Heart right ventricle (tissue), 16 donors: ENCODE measurements at regions not wholly inside any gene's neighbourhood (a gene's known extent, or its start where the extent isn't known, plus 50 kb on each side); places are given as distances from the start of the nearest gene placed in this dataset.

Source experiments
- ATAC-seq, 8 donors: fragments of 200-7000 bp; cut with Tn5 transposase; one replicate each; pipeline ENCODE4 v1.9.1; 2020; ENCODE audit warnings: mild to moderate bottlenecking in 8 of 8, moderate library complexity in 8 of 8, moderate number of reproducible peaks in 1 of 8
- DNase-seq, 2 donors: peaks; one replicate each; pipeline ENCODE4 v3.0.0-alpha.2; 2020
- H3K27ac ChIP-seq, 10 donors: fragments of 200-600 bp; sonication (generic) in 2 of 10; one replicate each; pipeline versions ENCODE4 v1.5.0 to v1.8.0; 2020 to 2022; ENCODE audit warnings: mild to moderate bottlenecking in 3 of 10
- H3K27me3 ChIP-seq, 7 donors: fragments of 200-600 bp; one replicate each; pipeline ENCODE4 v1.8.0; 2021 to 2022; ENCODE audit warnings: mild to moderate bottlenecking in 2 of 7
- H3K36me3 ChIP-seq, 9 donors: fragments of 200-600 bp; sonication (generic) in 1 of 9; one replicate each; pipeline versions ENCODE4 v1.5.0 to v1.8.0; 2020 to 2022; ENCODE audit warnings: mild to moderate bottlenecking in 2 of 9
- H3K4me1 ChIP-seq, 9 donors: fragments of 200-600 bp; sonication (generic) in 1 of 9; one replicate each; pipeline versions ENCODE4 v1.5.0 to v1.8.0; 2020 to 2022; ENCODE audit warnings: mild to moderate bottlenecking in 4 of 9
- H3K4me3 ChIP-seq, 10 donors: fragments of 200-600 bp; sonication (generic) in 2 of 10; one replicate each; pipeline versions ENCODE4 v1.5.0 to v1.8.0; 2020 to 2022; ENCODE audit warnings: mild to moderate bottlenecking in 7 of 10, moderate library complexity in 2 of 10
- H3K9me3 ChIP-seq, 11 donors: fragments of 200-600 bp in 10 of 11; sonication (generic) in 2 of 11; one replicate each; pipeline versions ENCODE4 v1.5.0 to v1.8.0; 2013 to 2022; ENCODE audit warnings: mild to moderate bottlenecking in 2 of 11, control low read depth in 1 of 11, moderate library complexity in 1 of 11
- WGBS, 2 donors: extraction: QIAGEN DNeasy Blood & Tissue Kit; methylation state at CpG; one replicate each; pipeline ENCODE4 v1.1.7; 2013; ENCODE audit warnings: inconsistent platforms in 1 of 2; 5-methylcytosine and 5-hydroxymethylcytosine counted together
- intact Hi-C, 10 donors: fragments of 100-400 bp; cut with DNase I; formaldehyde crosslinking; loops; one replicate each; pipeline versions ENCODE4 v1.11.1 to v1.14.2; 2022
- TF ChIP-seq, protein P1 (sequence below), 9 donors: fragments of 200-600 bp; sonication (generic) in 2 of 9; IDR thresholded peaks; one replicate each; pipeline versions ENCODE4 v1.5.0 to v1.8.0; 2021 to 2022; ENCODE audit warnings: antibody characterized with exemption in 9 of 9, mild to moderate bottlenecking in 5 of 9, moderate library complexity in 1 of 9
- donor health status: Arrhythmogenic right ventricular cardiomyopathy.
- donor health status: ischemic (EF 13 %, LVEDD 7.1; RV severe dilation, severe dysfunction).
- donor health status: healthy with polysubstance abuse.
- donor health status: DM: no; HTN: yes; CAD: no.
- donor health status: DM: no; HTN: no; CAD: no.
- donor health status: ischemic (EF 25% LVEDD 6.9; RV normal size, moderate dysfunction).
- donor health status: ischemic (EF 25% LVEDD 5.7; RV mildly dilated, moderate dysfunction).
- donor health status: healthy.
- donor health status: DM: yes; HTN: yes; CAD: no.
- donor health status: Ischemic cardiomyopathy.
- donor health status: ischemic (EF 35%, LVEDD 5.7; RV mildly dilated, moderate dysfunction).
- donor health status: nonischemic (EF 11% LVEDD 7.7; RV severe dilation, severe dysfunction).
- donor health status: DM: yes; HTN: yes; CAD: no.
- donor health status: PGD.
- donor health status: ischemic (EF 29% LVEDD 5.4; RV normal size, mild dysfunction).
- donor health status: nonischemic (EF 23%, LVEDD 6.1; RV moderate dilation, normal function).

- no peaks in the 10 kb centered on the region for H3K9me3 ChIP-seq
- DNase-seq = no peak
- peaks cover 0 to 6% (median 0%) of the 10 kb centered on the region in 7 donors for H3K27me3 ChIP-seq
- H3K36me3 ChIP-seq = no peaks in the 10 kb centered on the region
- no peak overlapping the region for H3K4me3 ChIP-seq
- intact Hi-C loops = loop anchor here in 1 of 10 donors (10.0 kb wide), 1 partner anchor 55 kb away; no protein-coding TSS in a partner anchor
- 48 to 58% methylated on average over 9 of the region's 9 CpGs for WGBS, 2 donors
- ATAC-seq = no peak
- H3K4me1 ChIP-seq = no peaks in the 10 kb centered on the region
- no peak overlapping the region for H3K27ac ChIP-seq
- TF ChIP-seq, protein P1, sequence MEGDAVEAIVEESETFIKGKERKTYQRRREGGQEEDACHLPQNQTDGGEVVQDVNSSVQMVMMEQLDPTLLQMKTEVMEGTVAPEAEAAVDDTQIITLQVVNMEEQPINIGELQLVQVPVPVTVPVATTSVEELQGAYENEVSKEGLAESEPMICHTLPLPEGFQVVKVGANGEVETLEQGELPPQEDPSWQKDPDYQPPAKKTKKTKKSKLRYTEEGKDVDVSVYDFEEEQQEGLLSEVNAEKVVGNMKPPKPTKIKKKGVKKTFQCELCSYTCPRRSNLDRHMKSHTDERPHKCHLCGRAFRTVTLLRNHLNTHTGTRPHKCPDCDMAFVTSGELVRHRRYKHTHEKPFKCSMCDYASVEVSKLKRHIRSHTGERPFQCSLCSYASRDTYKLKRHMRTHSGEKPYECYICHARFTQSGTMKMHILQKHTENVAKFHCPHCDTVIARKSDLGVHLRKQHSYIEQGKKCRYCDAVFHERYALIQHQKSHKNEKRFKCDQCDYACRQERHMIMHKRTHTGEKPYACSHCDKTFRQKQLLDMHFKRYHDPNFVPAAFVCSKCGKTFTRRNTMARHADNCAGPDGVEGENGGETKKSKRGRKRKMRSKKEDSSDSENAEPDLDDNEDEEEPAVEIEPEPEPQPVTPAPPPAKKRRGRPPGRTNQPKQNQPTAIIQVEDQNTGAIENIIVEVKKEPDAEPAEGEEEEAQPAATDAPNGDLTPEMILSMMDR (IDR thresholded peaks at IDR 0.05) = no peak
Measured at GRCh38 chr15:29379647-29380046, 110.0 kb upstream of the NSMCE3 start.

- TF ChIP-seq, protein P1 (IDR thresholded peaks at IDR 0.05) = no peak
- Histone ChIP-seq H3K36me3 (no peaks in the 10 kb centered on the region), H3K4me1 (no peaks in the 10 kb centered on the region), H3K27me3 (peaks cover 0 to 8% (median 0%) of the 10 kb centered on the region in 7 donors), H3K27ac (no peak overlapping the region), H3K9me3 (no peaks in the 10 kb centered on the region), H3K4me3 (no peak overlapping the region)
- ATAC-seq (no peak), DNase-seq (no peak)
- 69 to 73% methylated on average over 6 of the region's 6 CpGs for WGBS, 2 donors
- intact Hi-C loops = loop anchor here in 1 of 10 donors (10.0 kb wide), 1 partner anchor 58 kb away; no protein-coding TSS in a partner anchor
Measured at GRCh38 chr15:29377161-29377560, 107.5 kb upstream of the NSMCE3 start.

GRCh38 chr15:29376590-29376989 is 107.0 kb upstream of the NSMCE3 start:
- Histone ChIP-seq H3K4me3 (no peak overlapping the region), H3K4me1 (no peaks in the 10 kb centered on the region), H3K36me3 (no peaks in the 10 kb centered on the region), H3K27ac (no peak overlapping the region), H3K27me3 (peaks cover 0 to 8% (median 0%) of the 10 kb centered on the region in 7 donors), H3K9me3 (no peaks in the 10 kb centered on the region)
- DNase-seq (no peak), ATAC-seq (no peak)
- TF ChIP-seq, protein P1 (IDR thresholded peaks at IDR 0.05) = no peak
- WGBS, 2 donors = 63 to 67% methylated on average over 9 of the region's 9 CpGs
- intact Hi-C loops = loop anchor here in 1 of 10 donors (10.0 kb wide), 1 partner anchor 58 kb away; no protein-coding TSS in a partner anchor

DNA sequence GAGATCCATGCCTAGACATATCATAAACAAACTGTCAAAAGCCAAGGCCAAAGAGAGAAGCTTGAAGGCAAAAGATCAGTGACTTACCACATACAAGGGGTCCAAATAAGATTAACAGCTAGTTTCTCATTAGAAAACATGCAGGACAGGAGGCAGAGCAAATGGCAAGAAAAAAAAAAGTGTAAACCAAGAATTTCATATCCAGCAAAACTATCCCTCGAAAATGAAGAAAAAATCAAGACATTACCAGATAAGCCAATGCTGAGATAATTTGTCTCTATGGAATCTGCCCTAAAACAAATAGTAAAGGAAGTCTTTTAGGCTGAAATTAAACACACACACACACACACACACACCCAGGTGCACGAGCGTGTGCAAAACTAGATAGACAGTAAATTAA is 99.6 kb upstream of the NSMCE3 start:
- DNase-seq = no peak
- intact Hi-C loops = no loop called here
- no peak for ATAC-seq
- no peaks in the 10 kb centered on the region for H3K36me3 ChIP-seq
- no peak overlapping the region for H3K4me3 ChIP-seq
- TF ChIP-seq, protein P1 (IDR thresholded peaks at IDR 0.05) = no peak
- H3K9me3 ChIP-seq = peaks cover 0 to 23% (median 15%) of the 10 kb centered on the region in 11 donors
- 85 to 92% methylated on average over 3 of the region's 3 CpGs for WGBS, 2 donors
- no peaks in the 10 kb centered on the region for H3K4me1 ChIP-seq
- no peak overlapping the region for H3K27ac ChIP-seq
- H3K27me3 ChIP-seq = peaks cover 0 to 10% (median 0%) of the 10 kb centered on the region in 7 donors
